GM12878 (cell line): ENCODE measurements at regions not wholly inside any gene's neighbourhood (a gene's known extent, or its start where the extent isn't known, plus 50 kb on each side); places are given as distances from the start of the nearest gene placed in this dataset.

ENCODE experiments used
- ATAC-seq: fragments of 200-7000 bp; cut with Tn5 transposase; 3 replicates; pipeline ENCODE4 v1.9.1; 2020; ENCODE audit warnings: mild to moderate bottlenecking, moderate library complexity
- BruUV-seq: library from RNA; stranded (reverse); fragments of 400-500 nt; replicated peaks from 2 replicates; lab custom pipeline; 2021; lab: Mats Ljungman, UMichigan
- CTCF ChIA-PET: fragments of 300-600 bp; sonication (Branson Sonifier 250); formaldehyde crosslinking; extraction: SDS; loops from one replicate; lab custom pipeline; 2021; ENCODE audit warnings: inconsistent platforms; lab: Yijun Ruan, JAX
- POLR2A ChIA-PET: fragments of 350-600 bp; formaldehyde crosslinking; extraction: SDS; loops from one replicate; lab custom pipeline; 2021; ENCODE audit warnings: inconsistent platforms; lab: Charles Lee
- RAD21 ChIA-PET: fragments of 300-600 bp; sonication (Branson Sonifier 250); formaldehyde crosslinking; loops from one replicate; lab custom pipeline; 2023; ENCODE audit warnings: antibody characterized with exemption; ENCODE audit not compliant: unreplicated experiment; lab: Charles Lee
- SMC1A ChIA-PET: fragments of 300-600 bp; sonication (Branson Sonifier 250); formaldehyde crosslinking; loops from one replicate; lab custom pipeline; 2023; ENCODE audit not compliant: unreplicated experiment, uncharacterized antibody; lab: Charles Lee
- DNase-seq: peaks from one replicate; pipeline ENCODE4 v3.0.0-alpha.2; 2011; ENCODE audit warnings: low read depth, low spot score
- FAIRE-seq: peaks from 3 replicates; lab custom pipeline; 2011; peaks lifted over from hg19 to GRCh38; lab: Jason Lieb, UNC
- H2AFZ ChIP-seq: 2 replicates; pipeline ENCODE4 v1.6.0; 2011; ENCODE audit warnings: low read depth, low read length, control low read depth; ENCODE audit not compliant: control insufficient read depth
- H3K27ac ChIP-seq: 2 replicates; pipeline ENCODE4 v1.5.1; 2011; ENCODE audit warnings: control low read depth; ENCODE audit not compliant: control insufficient read depth, insufficient read depth
- H3K27me3 ChIP-seq, 2 experiments: replicated peaks in 1 of 2; 2 replicates each; pipeline versions ENCODE4 v1.6.0 to v1.6.1; 2011; ENCODE audit warnings: low read length in 1 of 2; ENCODE audit not compliant: control insufficient read depth in 2 of 2, insufficient read depth in 2 of 2
- H3K36me3 ChIP-seq, 2 experiments: 2 replicates each; pipeline ENCODE4 v1.5.1; 2011; ENCODE audit warnings: low read length in 1 of 2; ENCODE audit not compliant: control insufficient read depth in 2 of 2, insufficient read depth in 2 of 2
- H3K4me1 ChIP-seq: 2 replicates; pipeline ENCODE4 v1.6.1; 2011; ENCODE audit warnings: mild to moderate bottlenecking, low read length, moderate library complexity, mixed read lengths; ENCODE audit not compliant: control insufficient read depth, insufficient read depth
- H3K4me2 ChIP-seq: 2 replicates; pipeline ENCODE4 v1.6.0; 2011; ENCODE audit warnings: control low read depth; ENCODE audit not compliant: control insufficient read depth, insufficient read depth
- H3K4me3 ChIP-seq: fragments of 200-600 bp; sonication (generic); 2 replicates; pipeline ENCODE4 v1.5.1; 2016
- H3K79me2 ChIP-seq: 2 replicates; pipeline ENCODE4 v1.6.0; 2011; ENCODE audit warnings: low read length; ENCODE audit not compliant: control insufficient read depth, insufficient read depth
- H3K9ac ChIP-seq: 2 replicates; pipeline ENCODE4 v1.8.0; 2011; ENCODE audit warnings: low read length, control low read depth, mixed read lengths; ENCODE audit not compliant: control insufficient read depth, insufficient read depth
- H3K9me3 ChIP-seq: replicated peaks from 3 replicates; pipeline ENCODE4 v1.5.1; 2011; ENCODE audit warnings: mild to moderate bottlenecking, low read length; ENCODE audit not compliant: control insufficient read depth, insufficient read depth
- H4K20me1 ChIP-seq: 2 replicates; pipeline ENCODE4 v1.6.0; 2011; ENCODE audit not compliant: control insufficient read depth, insufficient read depth
- BRCA1 ChIP-seq: IDR thresholded peaks from 2 replicates; pipeline ENCODE4 v1.6.1; 2011; ENCODE audit warnings: low read depth, low read length, improper control_type of control experiment
- FOXM1 ChIP-seq: IDR thresholded peaks from 2 replicates; pipeline ENCODE4 v1.6.1; 2012; ENCODE audit warnings: low read depth, mild to moderate bottlenecking, inconsistent platforms, low read length, moderate library complexity
- JUNB ChIP-seq: IDR thresholded peaks from 2 replicates; pipeline ENCODE4 v1.6.1; 2016; ENCODE audit warnings: antibody characterized with exemption, mild to moderate bottlenecking
- YY1 ChIP-seq: IDR thresholded peaks from 2 replicates; pipeline ENCODE4 v1.6.1; 2011; ENCODE audit warnings: low read depth, mild to moderate bottlenecking, low read length
- ZNF622 ChIP-seq: fragments of 450-650 bp; IDR thresholded peaks from 2 replicates; pipeline ENCODE4 v1.6.1; 2017; ENCODE audit warnings: mild to moderate bottlenecking, inconsistent platforms
- WGBS: methylation state at CpG from one replicate; pipeline ENCODE4 v1.1.6; 2016; ENCODE audit warnings: low lambda C conversion rate; ENCODE audit not compliant: insufficient replicate concordance, insufficient coverage; ENCODE audit errors: missing lambda C conversion rate; 5-methylcytosine and 5-hydroxymethylcytosine counted together
- in situ Hi-C: fragments of 300-500 bp; cut with MboI; formaldehyde crosslinking; loops from 9 replicates; pipeline ENCODE4 v1.14.3; 2018; ENCODE audit warnings: mixed read lengths
- intact Hi-C: fragments of 100-400 bp; cut with micrococcal nuclease; formaldehyde crosslinking; loops from one replicate; pipeline ENCODE4 v1.14.2; 2022; ENCODE audit not compliant: unreplicated experiment
- TF ChIP-seq, protein P1 (sequence below): IDR thresholded peaks from 2 replicates; pipeline ENCODE4 v1.6.1; 2011; ENCODE audit warnings: low read depth, low read length, improper control_type of control experiment, borderline replicate concordance
- TF ChIP-seq, protein P2 (sequence below): fragments of 450-650 bp; IDR thresholded peaks from 2 replicates; pipeline ENCODE4 v1.6.1; 2016; ENCODE audit warnings: mild to moderate bottlenecking

DNA sequence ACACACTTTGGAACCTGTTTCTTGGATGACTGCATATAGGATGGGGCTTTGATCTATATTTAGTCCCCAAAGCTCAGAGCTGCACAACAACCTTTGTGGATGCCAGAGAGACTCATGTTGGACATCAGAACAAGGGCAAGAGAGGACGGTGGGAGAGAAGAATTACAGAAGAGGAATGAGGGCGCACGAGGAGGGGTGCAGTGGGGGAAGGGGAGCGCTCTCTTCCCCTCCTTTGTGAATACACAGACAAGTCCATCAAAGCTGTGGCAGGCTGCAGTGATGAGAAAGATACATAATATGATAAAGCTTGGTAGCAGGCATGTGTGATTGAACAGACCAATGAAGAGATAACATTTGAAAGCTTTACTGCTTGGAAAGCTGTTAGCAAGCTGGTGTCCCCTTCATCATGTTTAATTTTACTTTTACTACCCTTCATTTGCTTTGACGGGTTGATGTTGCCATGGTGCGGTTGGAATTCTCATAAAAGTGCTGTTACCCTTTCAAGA is 857.8 kb downstream of the KCNMA1 start:
- ChIA-PET POLR2A (no interaction called here), RAD21 (no interaction called here), CTCF (no interaction called here), SMC1A (interaction anchor here (0.6 kb wide), 1 partner anchor 10 kb away, joined by 4 read pairs; no protein-coding TSS in a partner anchor)
- Histone ChIP-seq H3K27ac (no peak overlapping the region), H3K9ac (no peak overlapping the region), H3K4me1 (no peaks in the 10 kb centered on the region), H3K79me2 (no peaks in the 10 kb centered on the region), H3K9me3 (no peaks in the 10 kb centered on the region; the same call in 2 of the 3 replicates), H3K4me2 (no peak overlapping the region), H3K27me3 (no peaks in the 10 kb centered on the region), H3K4me3 (no peak overlapping the region), H2AFZ (no peak overlapping the region), H3K36me3 (no peaks in the 10 kb centered on the region), H4K20me1 (no peaks in the 10 kb centered on the region)
- FAIRE-seq (no peak), DNase-seq (no peak), ATAC-seq (no peak)
- in situ Hi-C loops (no loop called here), intact Hi-C loops (no loop called here)
- TF ChIP-seq JUNB (no peak), FOXM1 (no peak), YY1 (no peak), ZNF622 (no peak), BRCA1 (no peak)
- TF ChIP-seq, protein P1, sequence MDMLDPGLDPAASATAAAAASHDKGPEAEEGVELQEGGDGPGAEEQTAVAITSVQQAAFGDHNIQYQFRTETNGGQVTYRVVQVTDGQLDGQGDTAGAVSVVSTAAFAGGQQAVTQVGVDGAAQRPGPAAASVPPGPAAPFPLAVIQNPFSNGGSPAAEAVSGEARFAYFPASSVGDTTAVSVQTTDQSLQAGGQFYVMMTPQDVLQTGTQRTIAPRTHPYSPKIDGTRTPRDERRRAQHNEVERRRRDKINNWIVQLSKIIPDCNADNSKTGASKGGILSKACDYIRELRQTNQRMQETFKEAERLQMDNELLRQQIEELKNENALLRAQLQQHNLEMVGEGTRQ = no peak
- TF ChIP-seq, protein P2, sequence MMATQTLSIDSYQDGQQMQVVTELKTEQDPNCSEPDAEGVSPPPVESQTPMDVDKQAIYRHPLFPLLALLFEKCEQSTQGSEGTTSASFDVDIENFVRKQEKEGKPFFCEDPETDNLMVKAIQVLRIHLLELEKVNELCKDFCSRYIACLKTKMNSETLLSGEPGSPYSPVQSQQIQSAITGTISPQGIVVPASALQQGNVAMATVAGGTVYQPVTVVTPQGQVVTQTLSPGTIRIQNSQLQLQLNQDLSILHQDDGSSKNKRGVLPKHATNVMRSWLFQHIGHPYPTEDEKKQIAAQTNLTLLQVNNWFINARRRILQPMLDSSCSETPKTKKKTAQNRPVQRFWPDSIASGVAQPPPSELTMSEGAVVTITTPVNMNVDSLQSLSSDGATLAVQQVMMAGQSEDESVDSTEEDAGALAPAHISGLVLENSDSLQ = no peak
- WGBS = 32% methylated on average over 6 of the region's 6 CpGs
- BruUV-seq = no TSS peak
